Breast epithelium (tissue), 4 donors: ENCODE measurements at regions not wholly inside any gene's neighbourhood (a gene's known extent, or its start where the extent isn't known, plus 50 kb on each side); places are given as distances from the start of the nearest gene placed in this dataset.

ENCODE experiments used
- DNase-seq, 2 donors: peaks; one replicate each; pipeline ENCODE4 v3.0.0-alpha.2; 2019; ENCODE audit warnings: low spot score in 2 of 2
- H3K27ac ChIP-seq, 2 donors: fragments of 200-600 bp; sonication (generic) in 1 of 2; one replicate each; pipeline ENCODE4 v1.5.1; 2016 to 2019; ENCODE audit warnings: mild to moderate bottlenecking in 1 of 2
- H3K27me3 ChIP-seq, 2 donors: fragments of 200-600 bp; sonication (generic) in 1 of 2; one replicate each; pipeline versions ENCODE4 v1.5.1 to v1.6.0; 2017 to 2019; ENCODE audit warnings: control low read depth in 1 of 2, mild to moderate bottlenecking in 1 of 2
- H3K36me3 ChIP-seq: fragments of 200-600 bp; one replicate; pipeline ENCODE4 v1.5.1; 2019
- H3K4me1 ChIP-seq, 2 donors: fragments of 200-600 bp; sonication (generic); one replicate each; pipeline ENCODE4 v1.5.1; 2016 to 2019; ENCODE audit warnings: control low read depth in 1 of 2
- H3K4me3 ChIP-seq, 3 donors: fragments of 200-600 bp; sonication (generic); 1 replicate in 2 of 3; 2 replicates in 1 of 3; pipeline ENCODE4 v1.5.1; 2016 to 2019; ENCODE audit warnings: mild to moderate bottlenecking in 3 of 3, moderate library complexity in 2 of 3
- H3K9me3 ChIP-seq, 2 donors: fragments of 200-600 bp; sonication (generic) in 1 of 2; one replicate each; pipeline ENCODE4 v1.5.1; 2016 to 2019; ENCODE audit warnings: control low read depth in 1 of 2
- CTCF ChIP-seq, 3 donors: fragments of 450-650 bp; IDR thresholded peaks; one replicate each; pipeline ENCODE4 v1.5.1; 2016 to 2017; ENCODE audit warnings: antibody characterized with exemption in 3 of 3, mild to moderate bottlenecking in 3 of 3, moderate library complexity in 3 of 3
- POLR2A ChIP-seq: fragments of 450-650 bp; IDR thresholded peaks from one replicate; pipeline ENCODE4 v1.6.1; 2016; ENCODE audit warnings: antibody characterized with exemption, mild to moderate bottlenecking, moderate library complexity
- POLR2AphosphoS5 ChIP-seq, 3 donors: sonication (generic); formaldehyde crosslinking; IDR thresholded peaks; one replicate each; pipeline ENCODE4 v1.6.1; 2017; ENCODE audit warnings: antibody characterized with exemption in 3 of 3
- intact Hi-C: fragments of 100-400 bp; cut with DNase I; formaldehyde crosslinking; loops from one replicate; pipeline ENCODE4 v1.15.1; 2023; ENCODE audit warnings: low total_unique reads

GRCh38 chr5:152151940-152152339, 227.3 kb upstream of the GLRA1 start:
- Histone ChIP-seq H3K36me3 (no peaks in the 10 kb centered on the region), H3K27me3 (no peaks in the 10 kb centered on the region), H3K9me3 (peaks cover 0 to 9% of the 10 kb centered on the region in 2 donors), H3K4me1 (no peaks in the 10 kb centered on the region), H3K27ac (no peak overlapping the region), H3K4me3 (no peak overlapping the region)
- DNase-seq, result no peak
- TF ChIP-seq POLR2AphosphoS5 (IDR thresholded peaks at IDR 0.05), result no peak
- no peak for TF ChIP-seq POLR2A
- no peak for TF ChIP-seq CTCF (IDR thresholded peaks at IDR 0.05)
- intact Hi-C loops, result no loop called here

- Histone ChIP-seq H3K27ac (no peak overlapping the region), H3K36me3 (no peaks in the 10 kb centered on the region), H3K27me3 (no peaks in the 10 kb centered on the region), H3K9me3 (peaks cover 0 to 9% of the 10 kb centered on the region in 2 donors), H3K4me1 (no peaks in the 10 kb centered on the region), H3K4me3 (no peak overlapping the region)
- no peak for DNase-seq
- intact Hi-C loops, result no loop called here
- no peak for TF ChIP-seq POLR2A
- TF ChIP-seq POLR2AphosphoS5 (IDR thresholded peaks at IDR 0.05), result no peak
- TF ChIP-seq CTCF (IDR thresholded peaks at IDR 0.05), result no peak
Observed at GRCh38 chr5:152151113-152151512, 226.5 kb upstream of the GLRA1 start.

GRCh38 chr5:152147286-152147685, 222.6 kb upstream of the GLRA1 start:
- Histone ChIP-seq H3K36me3 (no peaks in the 10 kb centered on the region), H3K27me3 (no peaks in the 10 kb centered on the region), H3K4me1 (no peaks in the 10 kb centered on the region), H3K9me3 (no peaks in the 10 kb centered on the region), H3K27ac (no peak overlapping the region), H3K4me3 (no peak overlapping the region)
- intact Hi-C loops, result no loop called here
- no peak for TF ChIP-seq POLR2A
- TF ChIP-seq POLR2AphosphoS5 (IDR thresholded peaks at IDR 0.05), result no peak
- no peak for TF ChIP-seq CTCF (IDR thresholded peaks at IDR 0.05)
- no peak for DNase-seq

- DNase-seq, result no peak
- Histone ChIP-seq H3K27me3 (no peaks in the 10 kb centered on the region), H3K4me1 (no peaks in the 10 kb centered on the region), H3K36me3 (no peaks in the 10 kb centered on the region), H3K27ac (no peak overlapping the region), H3K4me3 (no peak overlapping the region), H3K9me3 (no peaks in the 10 kb centered on the region)
- no peak for TF ChIP-seq POLR2A
- TF ChIP-seq CTCF (IDR thresholded peaks at IDR 0.05), result no peak
- no peak for TF ChIP-seq POLR2AphosphoS5 (IDR thresholded peaks at IDR 0.05)
- intact Hi-C loops, result no loop called here
Observed at GRCh38 chr5:152146566-152146965, 221.9 kb upstream of the GLRA1 start.

GRCh38 chr5:152144556-152144955, 219.9 kb upstream of the GLRA1 start:
- DNase-seq, result no peak
- Histone ChIP-seq H3K36me3 (no peaks in the 10 kb centered on the region), H3K4me1 (no peaks in the 10 kb centered on the region), H3K9me3 (no peaks in the 10 kb centered on the region), H3K4me3 (no peak overlapping the region), H3K27me3 (no peaks in the 10 kb centered on the region), H3K27ac (no peak overlapping the region)
- TF ChIP-seq POLR2AphosphoS5 (IDR thresholded peaks at IDR 0.05), result no peak
- TF ChIP-seq CTCF (IDR thresholded peaks at IDR 0.05), result no peak
- TF ChIP-seq POLR2A, result no peak
- intact Hi-C loops, result loop anchor here (5.0 kb wide), 1 partner anchor 588 kb away; no protein-coding TSS in a partner anchor
